SK-N-SH (cell line): ENCODE measurements at regions not wholly inside any gene's neighbourhood (a gene's known extent, or its start where the extent isn't known, plus 50 kb on each side); places are given as distances from the start of the nearest gene placed in this dataset.

Experiments
- CTCF ChIP-seq: fragments of 200-600 bp; sonication (generic); IDR thresholded peaks from 2 replicates; pipeline ENCODE4 v1.6.1; 2017; ENCODE audit warnings: antibody characterized with exemption, mild to moderate bottlenecking, moderate library complexity
- EP300 ChIP-seq, 2 experiments: IDR thresholded peaks; 2 replicates each; pipeline versions ENCODE4 v1.4.0 to v1.6.1; 2012; ENCODE audit warnings: borderline replicate concordance in 1 of 2, low read depth in 1 of 2, low read length in 1 of 2
- EZH2phosphoT487 ChIP-seq: fragments of 200-600 bp; sonication (generic); IDR thresholded peaks from 2 replicates; pipeline ENCODE4 v1.6.1; 2017; ENCODE audit warnings: low read depth, mixed run types, mild to moderate bottlenecking, antibody characterized with exemption, moderate library complexity, borderline replicate concordance
- GABPA ChIP-seq: IDR thresholded peaks from 2 replicates; pipeline ENCODE4 v1.4.0; 2012; ENCODE audit warnings: low read depth, mild to moderate bottlenecking
- MAX ChIP-seq: IDR thresholded peaks from 2 replicates; pipeline ENCODE4 v1.4.0; 2012; ENCODE audit warnings: low read depth
- PBX3 ChIP-seq: IDR thresholded peaks from 2 replicates; pipeline ENCODE4; 2012
- POLR2AphosphoS5 ChIP-seq: IDR thresholded peaks from 2 replicates; pipeline ENCODE4 v1.6.1; 2012; ENCODE audit warnings: low read depth, low read length
- RXRA ChIP-seq: IDR thresholded peaks from 2 replicates; pipeline ENCODE4 v1.4.0; 2012; ENCODE audit warnings: low read depth, mild to moderate bottlenecking, borderline replicate concordance
- SIN3A ChIP-seq: IDR thresholded peaks from 2 replicates; pipeline ENCODE4 v1.6.1; 2012; ENCODE audit warnings: low read depth, mild to moderate bottlenecking, low read length, moderate library complexity, borderline replicate concordance
- TAF1 ChIP-seq: IDR thresholded peaks from 2 replicates; pipeline ENCODE4 v1.6.1; 2012; ENCODE audit warnings: low read depth, mild to moderate bottlenecking, low read length, moderate library complexity, borderline replicate concordance
- TCF12 ChIP-seq: IDR thresholded peaks from 2 replicates; pipeline ENCODE4 v1.4.0; 2012
- USF2 ChIP-seq: fragments of 150-350 bp; IDR thresholded peaks from 2 replicates; pipeline ENCODE4 v1.6.1; 2017; ENCODE audit warnings: antibody characterized with exemption, low read length, low read depth, borderline replicate concordance
- ZBTB33 ChIP-seq: IDR thresholded peaks from 2 replicates; pipeline ENCODE4 v1.4.0; 2012; ENCODE audit warnings: low read depth, borderline replicate concordance

GRCh38 chr15:46526726-46527110, 891.9 kb downstream of the SQOR start:
- no peak for TF ChIP-seq USF2
- no peak for TF ChIP-seq CTCF
- no peak for TF ChIP-seq POLR2AphosphoS5
- no peak for TF ChIP-seq EP300 (IDR thresholded peaks at IDR 0.05; ENCODE audit: borderline replicate concordance in 1 of 2, low read depth in 1 of 2, low read length in 1 of 2)
- no peak for TF ChIP-seq MAX
- TF ChIP-seq SIN3A, result no peak
- no peak for TF ChIP-seq TCF12
- no peak for TF ChIP-seq EZH2phosphoT487
- TF ChIP-seq TAF1, result no peak
- TF ChIP-seq RXRA, result no peak
- TF ChIP-seq GABPA, result no peak
- no peak for TF ChIP-seq PBX3
- no peak for TF ChIP-seq ZBTB33
